Stimulated activated effector memory CD8-positive, alpha-beta T cell treated with anti-CD3 and anti-CD28 coated beads, Interleukin-12 subunit alpha, Interleukin-12 subunit beta, amount 100 ng/mL, for 72 hours (primary cell): ENCODE measurements at regions not wholly inside any gene's neighbourhood (a gene's known extent, or its start where the extent isn't known, plus 50 kb on each side); places are given as distances from the start of the nearest gene placed in this dataset.

Experiments
- ATAC-seq: fragments of 150-1000 bp; cut with Tn5 transposase; 2 replicates; pipeline ENCODE4 v1.10.0; 2021
- DNase-seq, 2 donors: peaks; one replicate each; pipeline ENCODE4 v3.0.0; 2021 to 2022; ENCODE audit warnings: low spot score in 2 of 2
- H3K27ac Mint-ChIP-seq: one replicate; pipeline ENCODE4 v1.8.0; 2022; ENCODE audit warnings: mild to moderate bottlenecking, mixed read lengths
- H3K36me3 Mint-ChIP-seq: one replicate; pipeline ENCODE4 v1.8.0; 2022; ENCODE audit warnings: mild to moderate bottlenecking, mixed read lengths
- H3K4me1 Mint-ChIP-seq: one replicate; pipeline ENCODE4 v1.8.0; 2022; ENCODE audit warnings: mixed read lengths
- H3K4me3 Mint-ChIP-seq: one replicate; pipeline ENCODE4 v1.8.0; 2022; ENCODE audit warnings: mild to moderate bottlenecking, mixed read lengths
- H3K9me3 Mint-ChIP-seq: one replicate; pipeline ENCODE4 v1.8.0; 2022; ENCODE audit warnings: mixed read lengths

- H3K4me3 Mint-ChIP-seq = no peak overlapping the region
- no peak overlapping the region for H3K27ac Mint-ChIP-seq
- H3K36me3 Mint-ChIP-seq = no peaks in the 10 kb centered on the region
- no peak for ATAC-seq
- H3K9me3 Mint-ChIP-seq = peaks cover 7% of the 10 kb centered on the region
- DNase-seq = no peak
- H3K4me1 Mint-ChIP-seq = no peaks in the 10 kb centered on the region
Observed at GRCh38 chr13:105785436-105785835, 750.0 kb downstream of the EFNB2 start.

- Mint-ChIP-seq H3K36me3 (no peaks in the 10 kb centered on the region), H3K27ac (no peak overlapping the region), H3K9me3 (no peaks in the 10 kb centered on the region), H3K4me1 (no peaks in the 10 kb centered on the region), H3K4me3 (no peak overlapping the region)
- ATAC-seq = no peak
- no peak for DNase-seq
Observed at GRCh38 chr13:105783261-105783660, 752.2 kb downstream of the EFNB2 start.

- H3K4me3 Mint-ChIP-seq = no peak overlapping the region
- no peak overlapping the region for H3K27ac Mint-ChIP-seq
- no peaks in the 10 kb centered on the region for H3K36me3 Mint-ChIP-seq
- H3K4me1 Mint-ChIP-seq = no peaks in the 10 kb centered on the region
- H3K9me3 Mint-ChIP-seq = no peaks in the 10 kb centered on the region
- no peak for ATAC-seq
- DNase-seq = no peak
Observed at GRCh38 chr13:105778196-105778595, 757.3 kb downstream of the EFNB2 start.

GRCh38 chr13:105774739-105775460, 760.6 kb downstream of the EFNB2 start:
- no peaks in the 10 kb centered on the region for H3K4me1 Mint-ChIP-seq
- no peak for DNase-seq
- H3K27ac Mint-ChIP-seq = no peak overlapping the region
- no peak for ATAC-seq
- H3K4me3 Mint-ChIP-seq = no peak overlapping the region
- peaks cover 2% of the 10 kb centered on the region for H3K9me3 Mint-ChIP-seq
- no peaks in the 10 kb centered on the region for H3K36me3 Mint-ChIP-seq

- Mint-ChIP-seq H3K27ac (no peak overlapping the region), H3K9me3 (peaks cover 2% of the 10 kb centered on the region), H3K4me1 (no peaks in the 10 kb centered on the region), H3K36me3 (no peaks in the 10 kb centered on the region), H3K4me3 (no peak overlapping the region)
- ATAC-seq (no peak), DNase-seq (no peak)
Observed at GRCh38 chr13:105773863-105774538, 761.5 kb downstream of the EFNB2 start.

GRCh38 chr13:105773241-105773640, 762.2 kb downstream of the EFNB2 start:
- Mint-ChIP-seq H3K36me3 (no peaks in the 10 kb centered on the region), H3K27ac (no peak overlapping the region), H3K9me3 (peaks cover 2% of the 10 kb centered on the region), H3K4me3 (no peak overlapping the region), H3K4me1 (no peaks in the 10 kb centered on the region)
- no peak for ATAC-seq
- DNase-seq = no peak

- no peak for ATAC-seq
Observed at GRCh38 chr13:105764486-105764885, 771.0 kb downstream of the EFNB2 start.

GRCh38 chr13:105763851-105764250, 771.6 kb downstream of the EFNB2 start:
- no peak for DNase-seq
- no peak overlapping the region for H3K27ac Mint-ChIP-seq
- ATAC-seq = no peak
- H3K4me3 Mint-ChIP-seq = no peak overlapping the region
- no peaks in the 10 kb centered on the region for H3K36me3 Mint-ChIP-seq
- H3K9me3 Mint-ChIP-seq = peaks cover 10% of the 10 kb centered on the region
- no peaks in the 10 kb centered on the region for H3K4me1 Mint-ChIP-seq

More at GRCh38 chr13:105764486-105764885, 771.0 kb downstream of the EFNB2 start:
- Mint-ChIP-seq H3K9me3 (peaks cover 10% of the 10 kb centered on the region), H3K27ac (no peak overlapping the region), H3K4me1 (no peaks in the 10 kb centered on the region), H3K36me3 (no peaks in the 10 kb centered on the region), H3K4me3 (no peak overlapping the region)
- no peak for DNase-seq

GRCh38 chr13:105762096-105762495, 773.4 kb downstream of the EFNB2 start:
- ATAC-seq = no peak
- Mint-ChIP-seq H3K36me3 (no peaks in the 10 kb centered on the region), H3K27ac (no peak overlapping the region), H3K9me3 (peaks cover 10% of the 10 kb centered on the region), H3K4me1 (no peaks in the 10 kb centered on the region), H3K4me3 (no peak overlapping the region)
- no peak for DNase-seq

- Mint-ChIP-seq H3K9me3 (peaks cover 3% of the 10 kb centered on the region), H3K4me3 (no peak overlapping the region), H3K4me1 (no peaks in the 10 kb centered on the region), H3K27ac (no peak overlapping the region), H3K36me3 (no peaks in the 10 kb centered on the region)
- no peak for DNase-seq
- no peak for ATAC-seq
Observed at GRCh38 chr13:105758918-105759860, 776.3 kb downstream of the EFNB2 start.

GRCh38 chr13:105740739-105741138, 794.7 kb downstream of the EFNB2 start:
- no peaks in the 10 kb centered on the region for H3K4me1 Mint-ChIP-seq
- no peak overlapping the region for H3K4me3 Mint-ChIP-seq
- H3K36me3 Mint-ChIP-seq = no peaks in the 10 kb centered on the region
- no peak for DNase-seq
- ATAC-seq = no peak
- H3K27ac Mint-ChIP-seq = no peak overlapping the region
- peaks cover 6% of the 10 kb centered on the region for H3K9me3 Mint-ChIP-seq

- Mint-ChIP-seq H3K4me3 (no peak overlapping the region), H3K36me3 (no peaks in the 10 kb centered on the region), H3K27ac (no peak overlapping the region), H3K4me1 (no peaks in the 10 kb centered on the region), H3K9me3 (peaks cover 8% of the 10 kb centered on the region)
- ATAC-seq (no peak), DNase-seq (no peak)
Observed at GRCh38 chr13:105737688-105738087, 797.8 kb downstream of the EFNB2 start.

GRCh38 chr13:105735281-105735680, 800.2 kb downstream of the EFNB2 start:
- no peak for ATAC-seq
- no peak overlapping the region for H3K27ac Mint-ChIP-seq
- H3K4me1 Mint-ChIP-seq = no peaks in the 10 kb centered on the region
- no peak for DNase-seq
- no peaks in the 10 kb centered on the region for H3K36me3 Mint-ChIP-seq
- no peak overlapping the region for H3K4me3 Mint-ChIP-seq
- peaks cover 8% of the 10 kb centered on the region for H3K9me3 Mint-ChIP-seq

GRCh38 chr13:105732806-105733529, 802.5 kb downstream of the EFNB2 start:
- DNase-seq (no peak), ATAC-seq (no peak)
- Mint-ChIP-seq H3K36me3 (no peaks in the 10 kb centered on the region), H3K4me3 (no peak overlapping the region), H3K27ac (no peak overlapping the region), H3K4me1 (no peaks in the 10 kb centered on the region), H3K9me3 (peaks cover 3% of the 10 kb centered on the region)

GRCh38 chr13:105725887-105726286, 809.6 kb downstream of the EFNB2 start:
- Mint-ChIP-seq H3K4me3 (no peak overlapping the region), H3K36me3 (no peaks in the 10 kb centered on the region), H3K27ac (no peak overlapping the region), H3K9me3 (no peaks in the 10 kb centered on the region), H3K4me1 (no peaks in the 10 kb centered on the region)
- DNase-seq = no peak
- ATAC-seq = no peak
